RWPE2 (cell line): ENCODE measurements at regions not wholly inside any gene's neighbourhood (a gene's known extent, or its start where the extent isn't known, plus 50 kb on each side); places are given as distances from the start of the nearest gene placed in this dataset.

ENCODE experiments used
- ATAC-seq: fragments of 200-7000 bp; cut with Tn5 transposase; 3 replicates; pipeline ENCODE4 v1.9.1; 2021; ENCODE audit warnings: low read depth
- DNase-seq: peaks from one replicate; pipeline ENCODE4 v3.0.0-alpha.2; 2020; ENCODE audit warnings: low spot score
- H3K27ac ChIP-seq: fragments of 450-650 bp; 2 replicates; pipeline ENCODE4 v1.5.1; 2017; ENCODE audit warnings: mild to moderate bottlenecking; ENCODE audit not compliant: poor library complexity, severe bottlenecking
- H3K27me3 ChIP-seq: fragments of 250-450 bp; sonication (Bioruptor Pico); 2 replicates; pipeline ENCODE4 v1.5.1; 2021; ENCODE audit warnings: mild to moderate bottlenecking, moderate library complexity; ENCODE audit not compliant: insufficient read depth, poor library complexity, severe bottlenecking
- H3K36me3 ChIP-seq: fragments of 250-450 bp; sonication (Bioruptor Pico); 2 replicates; pipeline ENCODE4 v1.5.1; 2020; ENCODE audit warnings: low read depth, mild to moderate bottlenecking, moderate library complexity
- H3K4me1 ChIP-seq: fragments of 250-450 bp; sonication (Bioruptor Pico); 2 replicates; pipeline ENCODE4 v1.5.1; 2021; ENCODE audit warnings: mild to moderate bottlenecking, moderate library complexity; ENCODE audit not compliant: insufficient read depth, poor library complexity, severe bottlenecking
- H3K4me3 ChIP-seq: fragments of 250-450 bp; sonication (Bioruptor Pico); 2 replicates; pipeline ENCODE4 v1.5.1; 2021; ENCODE audit warnings: mild to moderate bottlenecking, moderate library complexity; ENCODE audit not compliant: severe bottlenecking
- H3K9me3 ChIP-seq: fragments of 250-450 bp; sonication (Bioruptor Pico); 2 replicates; pipeline ENCODE4 v1.5.1; 2021; ENCODE audit warnings: mild to moderate bottlenecking, moderate library complexity; ENCODE audit not compliant: severe bottlenecking
- TF ChIP-seq, protein P1 (sequence below): fragments of 450-650 bp; IDR thresholded peaks from one replicate; pipeline ENCODE4 v1.5.1; 2017; ENCODE audit warnings: mild to moderate bottlenecking, moderate library complexity; ENCODE audit not compliant: poor library complexity, severe bottlenecking

GRCh38 chr9:13597004-13597403 lies 317.5 kb upstream of the MPDZ start:
- Histone ChIP-seq H3K36me3 (no peaks in the 10 kb centered on the region), H3K27ac (no peak overlapping the region), H3K9me3 (no peaks in the 10 kb centered on the region), H3K4me1 (no peaks in the 10 kb centered on the region), H3K27me3 (no peaks in the 10 kb centered on the region), H3K4me3 (no peak overlapping the region)
- ATAC-seq (no peak), DNase-seq (no peak)
- TF ChIP-seq, protein P1, sequence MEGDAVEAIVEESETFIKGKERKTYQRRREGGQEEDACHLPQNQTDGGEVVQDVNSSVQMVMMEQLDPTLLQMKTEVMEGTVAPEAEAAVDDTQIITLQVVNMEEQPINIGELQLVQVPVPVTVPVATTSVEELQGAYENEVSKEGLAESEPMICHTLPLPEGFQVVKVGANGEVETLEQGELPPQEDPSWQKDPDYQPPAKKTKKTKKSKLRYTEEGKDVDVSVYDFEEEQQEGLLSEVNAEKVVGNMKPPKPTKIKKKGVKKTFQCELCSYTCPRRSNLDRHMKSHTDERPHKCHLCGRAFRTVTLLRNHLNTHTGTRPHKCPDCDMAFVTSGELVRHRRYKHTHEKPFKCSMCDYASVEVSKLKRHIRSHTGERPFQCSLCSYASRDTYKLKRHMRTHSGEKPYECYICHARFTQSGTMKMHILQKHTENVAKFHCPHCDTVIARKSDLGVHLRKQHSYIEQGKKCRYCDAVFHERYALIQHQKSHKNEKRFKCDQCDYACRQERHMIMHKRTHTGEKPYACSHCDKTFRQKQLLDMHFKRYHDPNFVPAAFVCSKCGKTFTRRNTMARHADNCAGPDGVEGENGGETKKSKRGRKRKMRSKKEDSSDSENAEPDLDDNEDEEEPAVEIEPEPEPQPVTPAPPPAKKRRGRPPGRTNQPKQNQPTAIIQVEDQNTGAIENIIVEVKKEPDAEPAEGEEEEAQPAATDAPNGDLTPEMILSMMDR: no peak

GRCh38 chr9:13596383-13596970 lies 317.0 kb upstream of the MPDZ start:
- H3K9me3 ChIP-seq: no peaks in the 10 kb centered on the region
- no peak overlapping the region for H3K27ac ChIP-seq
- no peak overlapping the region for H3K4me3 ChIP-seq
- ATAC-seq: no peak
- H3K27me3 ChIP-seq: no peaks in the 10 kb centered on the region
- H3K4me1 ChIP-seq: no peaks in the 10 kb centered on the region
- no peak for DNase-seq
- TF ChIP-seq, protein P1: no peak
- H3K36me3 ChIP-seq: no peaks in the 10 kb centered on the region

GRCh38 chr9:13590996-13591395 lies 311.5 kb upstream of the MPDZ start:
- no peaks in the 10 kb centered on the region for H3K36me3 ChIP-seq
- no peaks in the 10 kb centered on the region for H3K9me3 ChIP-seq
- no peak for ATAC-seq
- no peak overlapping the region for H3K27ac ChIP-seq
- H3K4me3 ChIP-seq: no peak overlapping the region
- no peak for DNase-seq
- H3K4me1 ChIP-seq: no peaks in the 10 kb centered on the region
- TF ChIP-seq, protein P1: no peak
- H3K27me3 ChIP-seq: no peaks in the 10 kb centered on the region

GRCh38 chr9:13589034-13589737 lies 309.7 kb upstream of the MPDZ start:
- H3K27me3 ChIP-seq: no peaks in the 10 kb centered on the region
- H3K9me3 ChIP-seq: no peaks in the 10 kb centered on the region
- TF ChIP-seq, protein P1: no peak
- H3K36me3 ChIP-seq: no peaks in the 10 kb centered on the region
- H3K27ac ChIP-seq: no peak overlapping the region
- no peak for ATAC-seq
- H3K4me1 ChIP-seq: no peaks in the 10 kb centered on the region
- DNase-seq: no peak
- H3K4me3 ChIP-seq: no peak overlapping the region
